ENCODE measurements at regions not wholly inside any gene's neighbourhood (a gene's known extent, or its start where the extent isn't known, plus 50 kb on each side); places are given as distances from the start of the nearest gene placed in this dataset.
"Not testable (repeated sequence)": the region's sequence is repeated elsewhere in the genome, so short reads cannot be mapped to it uniquely, and the experiment has no call there.

DNA sequence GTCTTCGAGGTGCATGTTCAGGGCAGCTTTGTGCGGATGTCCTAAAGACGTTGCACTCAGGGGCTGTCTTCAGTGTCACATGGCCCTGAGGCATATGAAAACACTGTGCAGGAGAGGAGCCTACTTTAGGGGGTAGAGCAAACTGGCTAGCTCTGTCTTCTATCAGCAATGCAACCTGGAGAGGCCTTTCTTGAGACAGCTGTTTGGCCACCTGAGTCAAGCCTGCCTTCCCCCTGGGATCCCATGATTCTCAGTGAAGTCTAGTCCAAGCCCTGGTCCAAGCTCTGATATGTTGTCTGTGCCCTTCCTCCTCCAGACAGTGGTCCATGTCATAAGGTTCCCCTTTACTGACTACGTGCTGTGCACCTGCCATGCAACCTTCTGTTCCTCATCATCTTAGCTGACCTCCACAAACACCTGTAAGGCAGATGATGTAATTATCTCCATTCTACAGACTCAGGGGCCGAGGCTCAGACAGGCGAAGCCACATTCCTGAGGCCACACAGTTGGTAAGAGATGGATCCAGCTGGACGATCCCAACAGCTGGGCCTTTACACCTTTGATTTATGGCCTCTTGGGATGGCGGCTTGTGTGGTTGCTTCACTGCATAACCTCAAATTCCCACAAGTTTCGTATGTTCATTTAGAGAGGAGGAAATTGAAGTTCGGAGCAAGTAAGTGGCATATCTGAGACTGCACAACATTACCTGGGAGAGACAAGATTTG is 109.9 kb downstream of the COPS8 start:
- DNase-seq (ENCODE audit: low read depth in 1 of 2, low spot score in 1 of 2) = no peak

- no peak for DNase-seq (ENCODE audit: low read depth in 1 of 2, low spot score in 1 of 2)
Observed at GRCh38 chr2:237196409-237196808, 110.7 kb downstream of the COPS8 start.

- no peak for DNase-seq (ENCODE audit: low read depth in 1 of 2, low spot score in 1 of 2)
Observed at GRCh38 chr2:237196866-237197618, 111.4 kb downstream of the COPS8 start.

GRCh38 chr2:237198164-237198855 is 112.6 kb downstream of the COPS8 start:
- DNase-seq (ENCODE audit: low read depth in 1 of 2, low spot score in 1 of 2) = no peak

GRCh38 chr2:237199082-237199481 is 113.4 kb downstream of the COPS8 start:
- no peak for DNase-seq (ENCODE audit: low read depth in 1 of 2, low spot score in 1 of 2)

- no peak for DNase-seq (ENCODE audit: low read depth in 1 of 2, low spot score in 1 of 2)
Observed at GRCh38 chr2:237199577-237199976, 113.9 kb downstream of the COPS8 start.

DNA sequence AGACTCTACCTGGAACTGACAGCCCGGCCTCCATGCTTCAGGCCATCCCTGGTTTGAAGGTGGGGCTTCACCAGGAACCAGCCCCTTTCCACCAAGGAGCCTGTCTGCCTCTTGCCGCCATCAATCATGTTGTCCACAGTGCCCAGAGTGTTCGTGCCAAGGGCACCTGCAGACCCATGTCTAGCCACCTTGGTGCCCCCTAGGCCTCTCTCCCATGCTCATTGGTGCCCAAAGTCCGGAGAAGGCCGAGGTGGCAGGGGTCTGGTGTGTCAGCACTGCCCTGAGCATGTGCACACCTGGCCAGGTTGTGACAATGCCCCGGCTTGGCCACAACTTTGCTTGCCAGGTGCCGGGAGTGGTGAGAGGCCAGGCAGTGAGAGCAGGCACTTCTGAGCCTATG is 114.8 kb downstream of the COPS8 start:
- DNase-seq (ENCODE audit: low read depth in 1 of 2, low spot score in 1 of 2) = no peak

- DNase-seq (ENCODE audit: low read depth in 1 of 2, low spot score in 1 of 2) = no peak
Observed at GRCh38 chr2:237201461-237202287, 116.0 kb downstream of the COPS8 start.

DNA sequence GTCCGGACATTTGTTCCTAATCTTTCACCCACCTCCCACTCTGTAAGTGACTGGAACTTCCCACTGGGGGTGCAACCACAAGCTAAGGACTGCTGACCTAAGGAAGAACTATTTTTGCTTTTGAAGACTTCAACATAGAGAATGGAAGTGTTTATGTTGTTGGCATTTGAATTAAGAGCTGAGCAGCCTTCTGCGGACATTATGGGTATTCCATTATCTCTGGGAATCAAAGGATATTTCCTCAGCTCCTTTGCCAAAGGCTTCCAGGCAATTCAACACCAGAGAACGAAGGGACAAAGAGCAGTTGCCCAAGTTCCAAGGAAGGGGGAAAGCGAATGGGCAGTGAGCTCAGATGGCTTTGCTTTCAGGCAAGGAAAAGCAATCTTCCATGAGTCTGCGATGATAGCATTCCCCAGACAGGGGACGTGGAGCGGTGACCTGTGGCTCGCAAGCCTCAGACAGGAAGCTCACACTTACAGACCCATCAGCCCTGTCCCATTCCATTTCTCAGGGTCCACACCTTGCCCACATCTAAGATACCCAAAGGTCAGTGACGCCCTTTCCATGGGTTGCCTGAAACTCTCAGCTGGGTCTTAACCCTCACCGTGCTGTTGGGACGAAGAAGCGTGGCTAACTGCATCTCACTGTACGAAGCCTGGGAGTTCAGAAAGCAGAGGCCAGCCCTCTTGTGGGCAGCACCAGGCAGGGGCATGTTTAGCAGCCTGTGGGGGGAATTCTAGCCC is 116.8 kb downstream of the COPS8 start:
- DNase-seq (ENCODE audit: low read depth in 1 of 2, low spot score in 1 of 2) = no peak

- no peak for DNase-seq (ENCODE audit: low read depth in 1 of 2, low spot score in 1 of 2)
Observed at GRCh38 chr2:237205043-237205541, 119.4 kb downstream of the COPS8 start.

- DNase-seq (ENCODE audit: low read depth in 1 of 2, low spot score in 1 of 2) = no peak
Observed at GRCh38 chr2:237205561-237205971, 119.9 kb downstream of the COPS8 start.

DNA sequence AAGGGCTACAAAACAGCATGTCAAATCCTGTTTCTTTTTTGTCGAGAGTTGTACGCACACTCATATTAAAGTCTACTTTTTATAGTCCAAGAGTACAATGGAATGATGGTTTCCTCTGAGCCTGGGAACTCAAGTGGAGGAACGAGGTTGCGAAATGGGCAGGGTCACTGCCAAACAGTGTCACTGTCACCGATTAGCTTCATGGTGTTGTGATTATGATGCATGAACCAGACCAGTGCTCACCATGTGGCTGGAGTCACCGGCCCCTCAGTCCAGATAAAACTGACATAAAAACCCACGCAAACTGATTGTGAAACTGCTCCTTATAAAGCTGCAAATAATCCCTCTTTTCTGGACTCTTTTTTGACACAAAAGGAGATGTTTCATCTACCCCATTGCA is 122.0 kb downstream of the COPS8 start:
- no peak for DNase-seq (ENCODE audit: low read depth in 1 of 2, low spot score in 1 of 2)

DNA sequence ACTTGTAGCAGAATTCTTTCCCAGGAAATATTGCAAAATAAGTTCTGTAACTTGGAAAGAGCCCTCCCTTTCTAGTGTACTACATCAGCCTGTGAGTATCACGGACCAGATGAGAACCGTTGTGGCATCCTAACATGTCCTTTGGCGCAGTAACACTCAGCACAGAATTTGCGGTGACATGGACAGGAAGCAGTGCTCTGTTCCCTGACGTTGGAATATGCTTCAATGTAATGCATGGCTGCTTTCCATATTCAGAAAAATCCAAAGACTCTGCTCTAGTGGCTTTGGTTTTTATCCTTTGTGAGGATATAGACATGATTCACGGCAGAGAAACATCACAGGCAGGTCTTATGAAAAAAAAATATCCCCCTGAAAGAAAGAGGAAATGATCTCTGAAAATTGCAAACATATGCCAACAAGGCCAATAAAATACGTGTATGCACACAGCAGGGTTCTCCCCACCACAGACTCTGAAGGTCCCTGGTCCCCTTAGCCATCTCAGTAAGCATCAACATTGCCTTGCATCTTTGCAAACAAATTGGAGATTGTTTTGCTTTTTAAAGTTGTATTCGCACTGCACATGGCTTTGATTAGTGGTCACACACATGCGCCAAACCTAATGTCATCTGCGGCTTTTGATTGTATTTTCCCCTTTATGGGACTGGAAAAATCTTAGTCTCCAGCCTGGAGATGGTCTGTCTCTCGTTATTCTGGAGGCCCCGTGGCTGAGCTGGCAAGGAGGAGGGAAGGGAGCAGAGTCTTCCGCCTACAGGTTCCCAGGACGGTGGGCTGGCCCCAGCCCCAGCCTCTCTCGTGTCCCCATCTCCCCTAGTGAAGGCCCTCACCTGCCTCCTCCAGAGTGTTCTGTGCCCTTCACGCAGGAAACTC is 122.9 kb downstream of the COPS8 start:
- no peak for DNase-seq (ENCODE audit: low read depth in 1 of 2, low spot score in 1 of 2)

DNA sequence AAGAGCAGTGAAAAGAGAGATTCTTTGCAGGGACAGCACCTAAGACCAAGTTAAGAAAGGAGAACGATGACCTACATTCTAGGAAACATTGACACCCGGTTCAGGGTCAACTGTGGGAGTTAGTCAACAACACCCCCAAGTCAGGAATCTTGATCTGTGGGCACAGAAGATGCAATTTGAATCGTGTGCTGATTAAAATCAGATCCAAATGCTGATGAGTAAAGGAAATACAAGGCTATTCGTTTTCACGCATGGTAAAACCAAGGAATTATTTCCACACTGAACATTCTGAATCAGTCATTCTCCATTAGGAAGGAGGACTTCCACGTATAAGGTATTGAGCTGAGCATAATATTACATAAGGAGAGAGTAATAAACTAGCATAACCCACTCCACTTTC is 124.2 kb downstream of the COPS8 start:
- no peak for DNase-seq (ENCODE audit: low read depth in 1 of 2, low spot score in 1 of 2)

DNA sequence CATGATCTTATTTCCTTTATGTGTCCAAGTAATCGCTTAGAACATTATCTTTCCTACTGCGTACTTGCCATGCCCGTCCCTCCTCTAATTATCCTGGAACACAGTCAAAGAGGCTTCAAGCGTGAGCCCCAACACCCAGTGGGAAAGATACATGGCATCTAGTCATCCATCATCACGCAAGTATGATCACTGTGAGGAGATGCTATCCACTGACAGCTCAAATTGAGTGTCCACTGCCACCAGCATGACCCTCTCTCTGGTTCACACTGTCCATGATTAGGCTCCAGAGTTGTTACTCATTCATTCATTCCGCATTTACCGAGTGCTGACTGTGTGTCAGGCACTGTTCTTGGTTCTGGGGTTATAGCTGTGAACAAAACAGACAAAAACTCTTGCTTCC is 124.6 kb downstream of the COPS8 start:
- DNase-seq (ENCODE audit: low read depth in 1 of 2, low spot score in 1 of 2) = no peak

DNA sequence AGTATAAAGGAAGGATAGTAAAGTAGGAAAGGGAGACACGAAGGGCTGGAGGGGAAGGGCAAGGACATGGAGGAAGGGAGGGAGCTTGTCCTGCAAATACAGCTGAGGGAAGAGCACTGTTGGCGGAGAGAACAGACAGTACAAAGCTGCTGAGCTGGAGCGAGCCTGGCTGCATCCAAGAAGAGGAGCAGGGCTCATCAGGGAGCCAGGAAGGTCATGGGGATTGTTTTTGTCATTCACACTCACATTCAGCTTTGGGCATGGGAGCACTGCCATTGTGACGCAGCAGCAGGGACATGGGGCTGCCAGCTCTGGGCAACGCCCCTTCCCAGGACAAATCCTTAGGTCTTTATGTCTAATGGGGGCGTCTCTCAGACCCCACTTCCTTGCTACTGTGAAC is 125.1 kb downstream of the COPS8 start:
- DNase-seq (ENCODE audit: low read depth in 1 of 2, low spot score in 1 of 2) = no peak

DNA sequence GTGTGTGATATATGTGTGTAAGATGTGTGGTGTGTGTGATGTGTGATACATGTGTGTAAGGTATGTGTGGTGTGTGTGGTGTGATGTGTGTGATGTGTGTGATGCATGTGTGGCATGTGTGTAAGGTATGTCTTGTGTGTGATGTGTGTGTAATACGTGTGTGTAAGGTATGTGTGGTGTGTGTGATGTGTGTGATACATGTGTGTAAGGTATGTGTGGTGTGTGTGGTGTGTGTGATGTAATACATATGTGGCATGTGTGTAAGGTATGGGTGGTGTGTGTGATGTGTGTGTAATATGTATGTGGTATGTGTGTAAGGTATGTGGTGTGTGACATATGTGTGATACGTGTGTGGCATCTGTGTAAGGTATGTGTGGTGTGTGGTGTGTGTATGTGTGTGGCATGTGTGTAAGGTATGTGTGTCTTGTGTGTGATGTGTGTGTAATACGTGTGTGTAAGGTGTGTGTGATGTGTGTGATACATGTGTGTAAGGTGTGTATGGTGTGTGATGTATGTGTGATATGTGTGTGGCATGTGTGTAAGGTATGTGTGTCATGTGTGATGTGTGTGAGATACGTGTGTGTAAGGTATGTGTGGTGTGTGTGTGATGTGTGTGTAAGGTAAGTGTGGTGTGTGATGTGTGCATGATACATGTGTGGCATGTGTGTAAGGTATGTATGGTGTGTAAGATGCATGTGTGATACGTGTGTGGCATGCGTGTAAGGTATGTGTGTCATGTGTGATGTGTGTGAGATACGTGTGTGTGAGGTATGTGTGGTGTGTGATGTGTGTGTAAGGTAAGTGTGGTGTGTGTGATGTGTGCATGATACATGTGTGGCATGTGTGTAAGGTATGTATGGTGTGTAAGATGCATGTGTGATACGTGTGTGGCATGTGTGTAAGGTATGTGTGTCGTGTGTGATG is 126.9 kb downstream of the COPS8 start:
- not testable (repeated sequence) for DNase-seq (ENCODE audit: low read depth in 1 of 2, low spot score in 1 of 2)

DNA sequence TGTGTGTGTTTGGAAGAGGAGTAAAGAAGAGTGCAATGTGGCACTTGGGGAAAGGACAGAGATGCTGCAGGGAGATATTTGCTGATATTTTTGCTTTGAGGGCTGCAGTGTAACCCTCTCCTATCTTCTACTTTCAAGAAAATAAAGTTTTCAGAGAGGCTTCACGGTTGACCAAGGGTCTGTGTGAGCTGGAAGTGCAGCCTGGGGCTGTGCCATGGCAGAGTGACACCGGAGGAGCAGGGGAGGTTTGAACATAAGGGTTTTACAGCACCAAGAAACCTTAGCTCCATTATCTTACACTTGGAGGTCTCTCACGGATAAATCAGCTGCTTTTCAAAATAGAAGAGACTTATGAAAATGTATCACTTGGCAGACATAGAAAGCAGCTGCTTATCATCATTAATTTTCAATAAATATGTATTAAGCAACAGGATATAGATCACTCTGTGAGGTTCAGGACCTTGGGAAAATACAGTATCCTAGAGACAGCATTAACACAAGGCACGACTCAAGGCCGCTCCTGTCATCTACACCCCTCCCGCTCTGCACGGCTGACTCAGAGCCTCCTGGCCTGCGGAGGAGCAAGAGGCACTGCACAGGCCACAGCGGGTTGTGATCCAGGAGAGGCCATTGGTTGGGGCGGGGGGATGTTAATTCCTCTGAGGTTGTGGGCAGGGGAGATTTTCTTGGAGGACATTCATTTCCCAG is 127.8 kb downstream of the COPS8 start:
- no peak for DNase-seq (ENCODE audit: low read depth in 1 of 2, low spot score in 1 of 2)
